Keratinocyte (primary cell): ENCODE measurements at regions not wholly inside any gene's neighbourhood (a gene's known extent, or its start where the extent isn't known, plus 50 kb on each side); places are given as distances from the start of the nearest gene placed in this dataset.

Experiments
- EZH2 ChIP-seq: IDR thresholded peaks from one replicate; pipeline ENCODE4 v1.6.1; 2012; ENCODE audit warnings: inconsistent platforms, mild to moderate bottlenecking, low read length, moderate library complexity
- TF ChIP-seq, protein P1 (sequence below), 3 experiments: IDR thresholded peaks in 1 of 3; conservative IDR thresholded peaks in 1 of 3; optimal IDR thresholded peaks in 1 of 3; 2 replicates in 2 of 3; 3 replicates in 1 of 3; pipeline versions ENCODE3 to v1.5.1; 2011; ENCODE audit warnings: low read length in 3 of 3, mild to moderate bottlenecking in 3 of 3, moderate library complexity in 2 of 3, control low read depth in 1 of 3, inconsistent platforms in 1 of 3; ENCODE audit not compliant: insufficient read depth in 2 of 3; ENCODE audit errors: extremely low read depth in 1 of 3

GRCh38 chr14:101043891-101044290 lies 140.4 kb upstream of the RTL1 start:
- TF ChIP-seq, protein P1, sequence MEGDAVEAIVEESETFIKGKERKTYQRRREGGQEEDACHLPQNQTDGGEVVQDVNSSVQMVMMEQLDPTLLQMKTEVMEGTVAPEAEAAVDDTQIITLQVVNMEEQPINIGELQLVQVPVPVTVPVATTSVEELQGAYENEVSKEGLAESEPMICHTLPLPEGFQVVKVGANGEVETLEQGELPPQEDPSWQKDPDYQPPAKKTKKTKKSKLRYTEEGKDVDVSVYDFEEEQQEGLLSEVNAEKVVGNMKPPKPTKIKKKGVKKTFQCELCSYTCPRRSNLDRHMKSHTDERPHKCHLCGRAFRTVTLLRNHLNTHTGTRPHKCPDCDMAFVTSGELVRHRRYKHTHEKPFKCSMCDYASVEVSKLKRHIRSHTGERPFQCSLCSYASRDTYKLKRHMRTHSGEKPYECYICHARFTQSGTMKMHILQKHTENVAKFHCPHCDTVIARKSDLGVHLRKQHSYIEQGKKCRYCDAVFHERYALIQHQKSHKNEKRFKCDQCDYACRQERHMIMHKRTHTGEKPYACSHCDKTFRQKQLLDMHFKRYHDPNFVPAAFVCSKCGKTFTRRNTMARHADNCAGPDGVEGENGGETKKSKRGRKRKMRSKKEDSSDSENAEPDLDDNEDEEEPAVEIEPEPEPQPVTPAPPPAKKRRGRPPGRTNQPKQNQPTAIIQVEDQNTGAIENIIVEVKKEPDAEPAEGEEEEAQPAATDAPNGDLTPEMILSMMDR (optimal IDR thresholded peaks at IDR 0.05 in 1 of 3, IDR thresholded peaks at IDR 0.05 in 1 of 3, conservative IDR thresholded peaks at IDR 0.05 in 1 of 3; ENCODE audit: extremely low read depth in 1 of 3, insufficient read depth in 2 of 3, low read length in 3 of 3): no peak
- no peak for TF ChIP-seq EZH2
